Uterus (tissue), 2 donors: ENCODE measurements at regions not wholly inside any gene's neighbourhood (a gene's known extent, or its start where the extent isn't known, plus 50 kb on each side); places are given as distances from the start of the nearest gene placed in this dataset.

Source experiments
- POLR2A ChIP-seq, 2 donors: fragments of 450-650 bp; IDR thresholded peaks; one replicate each; pipeline ENCODE4 v1.6.1; 2016; ENCODE audit warnings: antibody characterized with exemption in 2 of 2, mild to moderate bottlenecking in 1 of 2, moderate library complexity in 1 of 2
- TF ChIP-seq, protein P1 (sequence below), 4 experiments: fragments of 200-600 bp in 2 of 4; fragments of 450-650 bp in 2 of 4; sonication (generic) in 2 of 4; IDR thresholded peaks; one replicate each; pipeline ENCODE4 v1.5.1; 2016 to 2019; ENCODE audit warnings: antibody characterized with exemption in 4 of 4, mild to moderate bottlenecking in 2 of 4, moderate library complexity in 1 of 4

DNA sequence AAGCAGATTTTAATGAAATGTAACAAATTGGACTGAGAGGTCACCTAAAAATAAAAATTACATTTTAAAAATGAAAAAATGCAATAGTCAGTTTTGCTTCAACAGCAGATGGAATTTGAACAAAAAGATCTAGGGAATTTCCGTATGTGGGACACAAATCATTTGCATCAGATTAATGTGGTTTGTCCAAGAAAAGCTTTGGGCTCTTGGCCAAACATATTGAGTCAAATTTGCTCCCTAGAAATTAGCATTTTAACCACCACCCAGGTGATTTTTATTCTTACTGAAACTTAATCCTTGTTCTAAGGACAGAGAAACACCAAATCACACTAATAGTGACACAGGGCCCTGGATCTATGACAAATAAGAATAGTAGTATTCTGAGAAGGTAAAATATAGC lies 1477.8 kb downstream of the FAM181B start:
- TF ChIP-seq, protein P1, sequence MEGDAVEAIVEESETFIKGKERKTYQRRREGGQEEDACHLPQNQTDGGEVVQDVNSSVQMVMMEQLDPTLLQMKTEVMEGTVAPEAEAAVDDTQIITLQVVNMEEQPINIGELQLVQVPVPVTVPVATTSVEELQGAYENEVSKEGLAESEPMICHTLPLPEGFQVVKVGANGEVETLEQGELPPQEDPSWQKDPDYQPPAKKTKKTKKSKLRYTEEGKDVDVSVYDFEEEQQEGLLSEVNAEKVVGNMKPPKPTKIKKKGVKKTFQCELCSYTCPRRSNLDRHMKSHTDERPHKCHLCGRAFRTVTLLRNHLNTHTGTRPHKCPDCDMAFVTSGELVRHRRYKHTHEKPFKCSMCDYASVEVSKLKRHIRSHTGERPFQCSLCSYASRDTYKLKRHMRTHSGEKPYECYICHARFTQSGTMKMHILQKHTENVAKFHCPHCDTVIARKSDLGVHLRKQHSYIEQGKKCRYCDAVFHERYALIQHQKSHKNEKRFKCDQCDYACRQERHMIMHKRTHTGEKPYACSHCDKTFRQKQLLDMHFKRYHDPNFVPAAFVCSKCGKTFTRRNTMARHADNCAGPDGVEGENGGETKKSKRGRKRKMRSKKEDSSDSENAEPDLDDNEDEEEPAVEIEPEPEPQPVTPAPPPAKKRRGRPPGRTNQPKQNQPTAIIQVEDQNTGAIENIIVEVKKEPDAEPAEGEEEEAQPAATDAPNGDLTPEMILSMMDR (IDR thresholded peaks at IDR 0.05) = no peak
- TF ChIP-seq POLR2A (IDR thresholded peaks at IDR 0.05) = no peak
